A673 (cell line): ENCODE measurements at regions not wholly inside any gene's neighbourhood (a gene's known extent, or its start where the extent isn't known, plus 50 kb on each side); places are given as distances from the start of the nearest gene placed in this dataset.
"Not testable (repeated sequence)": the region's sequence is repeated elsewhere in the genome, so short reads cannot be mapped to it uniquely, and the experiment has no call there.

Source experiments
- EZH2 ChIP-seq: fragments of 200-600 bp; sonication (generic); IDR thresholded peaks from 2 replicates; pipeline ENCODE4 v1.6.1; 2017; ENCODE audit warnings: borderline replicate concordance, low read depth, mild to moderate bottlenecking, mixed read lengths, antibody characterized with exemption, low read length; ENCODE audit not compliant: poor library complexity, severe bottlenecking
- TF ChIP-seq, protein P1 (sequence below): fragments of 300-800, 200-600 bp; sonication (generic); conservative IDR thresholded peaks from 2 replicates; pipeline ENCODE4 v1.5.1; 2017; ENCODE audit warnings: low read depth, mild to moderate bottlenecking, antibody characterized with exemption, low read length, moderate library complexity, mixed read lengths

DNA sequence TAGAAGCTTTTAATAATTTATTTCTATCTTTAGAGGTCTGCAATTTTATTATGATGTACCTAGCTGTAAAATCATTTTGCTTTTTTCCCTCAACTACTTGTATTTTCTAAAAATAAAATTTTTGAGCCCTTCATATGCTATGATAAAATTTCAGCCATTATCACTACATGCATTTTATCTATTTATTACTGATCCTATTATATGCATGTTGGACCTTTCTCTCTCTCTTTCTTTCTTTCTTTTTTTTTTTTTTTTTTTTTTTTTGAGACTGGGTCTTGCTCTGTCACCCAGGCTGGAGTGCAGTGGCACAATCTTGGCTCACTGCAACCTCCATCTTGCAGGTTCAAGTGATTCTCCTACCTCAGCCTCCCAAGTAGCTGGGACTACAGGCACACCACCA lies 440.1 kb upstream of the RORB start:
- TF ChIP-seq EZH2: not testable (repeated sequence)
- TF ChIP-seq, protein P1, sequence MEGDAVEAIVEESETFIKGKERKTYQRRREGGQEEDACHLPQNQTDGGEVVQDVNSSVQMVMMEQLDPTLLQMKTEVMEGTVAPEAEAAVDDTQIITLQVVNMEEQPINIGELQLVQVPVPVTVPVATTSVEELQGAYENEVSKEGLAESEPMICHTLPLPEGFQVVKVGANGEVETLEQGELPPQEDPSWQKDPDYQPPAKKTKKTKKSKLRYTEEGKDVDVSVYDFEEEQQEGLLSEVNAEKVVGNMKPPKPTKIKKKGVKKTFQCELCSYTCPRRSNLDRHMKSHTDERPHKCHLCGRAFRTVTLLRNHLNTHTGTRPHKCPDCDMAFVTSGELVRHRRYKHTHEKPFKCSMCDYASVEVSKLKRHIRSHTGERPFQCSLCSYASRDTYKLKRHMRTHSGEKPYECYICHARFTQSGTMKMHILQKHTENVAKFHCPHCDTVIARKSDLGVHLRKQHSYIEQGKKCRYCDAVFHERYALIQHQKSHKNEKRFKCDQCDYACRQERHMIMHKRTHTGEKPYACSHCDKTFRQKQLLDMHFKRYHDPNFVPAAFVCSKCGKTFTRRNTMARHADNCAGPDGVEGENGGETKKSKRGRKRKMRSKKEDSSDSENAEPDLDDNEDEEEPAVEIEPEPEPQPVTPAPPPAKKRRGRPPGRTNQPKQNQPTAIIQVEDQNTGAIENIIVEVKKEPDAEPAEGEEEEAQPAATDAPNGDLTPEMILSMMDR: not testable (repeated sequence)
